Choroid plexus epithelial cell (primary cell): ENCODE measurements at regions not wholly inside any gene's neighbourhood (a gene's known extent, or its start where the extent isn't known, plus 50 kb on each side); places are given as distances from the start of the nearest gene placed in this dataset.

ENCODE experiments used
- DNase-seq: peaks from one replicate; pipeline ENCODE4 v3.0.0-alpha.2; 2010; ENCODE audit warnings: low read depth
- H3K4me3 ChIP-seq: 2 replicates; pipeline ENCODE4 v1.5.1; 2011; ENCODE audit warnings: low read depth, mild to moderate bottlenecking, control low read depth, low read length, moderate library complexity
- TF ChIP-seq, protein P1 (sequence below): conservative IDR thresholded peaks from 2 replicates; pipeline ENCODE4 v1.5.1; 2011; ENCODE audit warnings: low read depth, mild to moderate bottlenecking, control low read depth, inconsistent platforms, low read length, moderate library complexity

DNA sequence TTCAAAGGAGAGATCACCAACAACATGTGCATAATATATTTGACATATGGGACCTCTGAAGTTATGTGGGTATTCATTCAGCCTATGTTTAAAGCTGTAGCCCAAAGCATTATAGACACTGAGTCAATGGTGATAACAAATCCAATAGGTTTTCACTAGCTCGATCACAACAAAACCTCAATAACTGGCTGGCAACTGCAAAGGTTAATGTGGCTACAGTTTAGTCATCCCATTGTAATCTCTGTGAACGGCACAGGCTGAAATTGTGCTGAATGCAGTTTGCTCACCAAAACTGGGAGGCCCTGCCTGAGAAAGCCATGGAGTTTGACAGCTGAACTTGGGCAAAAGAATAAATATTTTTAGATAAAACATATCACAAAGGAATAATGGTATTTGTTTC lies 152.4 kb upstream of the ADO start:
- no peak overlapping the region for H3K4me3 ChIP-seq
- no peak for DNase-seq
- TF ChIP-seq, protein P1, sequence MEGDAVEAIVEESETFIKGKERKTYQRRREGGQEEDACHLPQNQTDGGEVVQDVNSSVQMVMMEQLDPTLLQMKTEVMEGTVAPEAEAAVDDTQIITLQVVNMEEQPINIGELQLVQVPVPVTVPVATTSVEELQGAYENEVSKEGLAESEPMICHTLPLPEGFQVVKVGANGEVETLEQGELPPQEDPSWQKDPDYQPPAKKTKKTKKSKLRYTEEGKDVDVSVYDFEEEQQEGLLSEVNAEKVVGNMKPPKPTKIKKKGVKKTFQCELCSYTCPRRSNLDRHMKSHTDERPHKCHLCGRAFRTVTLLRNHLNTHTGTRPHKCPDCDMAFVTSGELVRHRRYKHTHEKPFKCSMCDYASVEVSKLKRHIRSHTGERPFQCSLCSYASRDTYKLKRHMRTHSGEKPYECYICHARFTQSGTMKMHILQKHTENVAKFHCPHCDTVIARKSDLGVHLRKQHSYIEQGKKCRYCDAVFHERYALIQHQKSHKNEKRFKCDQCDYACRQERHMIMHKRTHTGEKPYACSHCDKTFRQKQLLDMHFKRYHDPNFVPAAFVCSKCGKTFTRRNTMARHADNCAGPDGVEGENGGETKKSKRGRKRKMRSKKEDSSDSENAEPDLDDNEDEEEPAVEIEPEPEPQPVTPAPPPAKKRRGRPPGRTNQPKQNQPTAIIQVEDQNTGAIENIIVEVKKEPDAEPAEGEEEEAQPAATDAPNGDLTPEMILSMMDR, result no peak

DNA sequence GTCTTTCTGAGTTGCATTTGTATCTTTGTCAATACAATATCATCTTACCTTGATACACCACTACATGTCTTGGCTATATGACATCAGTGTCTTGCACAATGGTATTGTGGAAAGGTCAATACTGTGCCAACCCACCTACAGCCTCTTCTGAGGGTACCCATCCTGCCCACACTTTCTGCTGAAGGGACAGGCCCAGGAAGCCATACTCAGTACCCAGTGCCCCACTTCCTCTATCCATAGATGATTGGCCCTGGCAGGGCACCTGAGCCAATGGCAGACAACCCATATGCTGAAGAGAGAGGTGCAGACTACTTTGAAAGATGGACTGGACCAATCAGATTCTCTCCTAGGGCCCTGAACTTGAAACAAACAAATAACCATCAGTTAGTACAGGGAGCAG lies 152.0 kb upstream of the ADO start:
- H3K4me3 ChIP-seq, result no peak overlapping the region
- no peak for DNase-seq
- TF ChIP-seq, protein P1, result no peak

DNA sequence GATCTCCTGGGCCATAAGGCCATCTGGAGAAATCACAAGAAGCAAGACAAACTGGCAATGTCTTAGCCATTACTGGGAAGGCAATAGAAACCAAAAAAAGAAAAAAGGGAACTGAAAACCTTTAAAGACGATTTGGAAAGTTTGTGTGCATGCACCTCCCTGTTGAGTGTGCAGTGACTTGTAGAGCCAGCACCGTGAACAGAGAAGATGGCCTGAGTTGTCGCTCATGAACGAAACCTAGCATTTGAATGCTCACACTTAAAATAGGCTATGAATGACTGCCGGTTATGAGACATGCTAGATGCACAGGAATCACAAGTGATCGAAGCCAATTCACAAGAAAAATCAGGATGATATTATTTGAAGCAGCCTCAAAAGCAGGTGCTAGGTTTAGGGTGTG lies 151.3 kb upstream of the ADO start:
- no peak for DNase-seq
- TF ChIP-seq, protein P1, result no peak

DNA sequence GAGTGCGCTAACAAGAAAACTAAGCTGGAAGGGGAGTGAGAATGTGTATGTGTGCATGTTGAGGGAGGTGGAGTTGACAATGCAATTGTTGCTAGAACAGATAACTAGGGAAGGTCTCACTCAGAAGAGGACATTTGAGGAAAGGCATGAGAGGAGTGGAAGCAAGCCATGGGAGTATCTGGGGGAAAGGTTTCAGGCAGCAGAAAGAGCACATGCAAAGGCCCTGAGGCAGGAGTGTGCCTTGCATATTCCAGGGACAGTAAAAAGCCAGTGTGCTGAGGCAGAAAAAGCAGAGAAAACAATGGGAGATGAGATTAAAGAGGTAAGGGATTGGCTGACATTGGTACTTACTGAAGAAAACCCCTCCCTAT lies 149.6 kb upstream of the ADO start:
- TF ChIP-seq, protein P1, result no peak
- DNase-seq, result no peak
- no peak overlapping the region for H3K4me3 ChIP-seq

More for the DNA sequence above, 151.3 kb upstream of the ADO start:
- no peak overlapping the region for H3K4me3 ChIP-seq

DNA sequence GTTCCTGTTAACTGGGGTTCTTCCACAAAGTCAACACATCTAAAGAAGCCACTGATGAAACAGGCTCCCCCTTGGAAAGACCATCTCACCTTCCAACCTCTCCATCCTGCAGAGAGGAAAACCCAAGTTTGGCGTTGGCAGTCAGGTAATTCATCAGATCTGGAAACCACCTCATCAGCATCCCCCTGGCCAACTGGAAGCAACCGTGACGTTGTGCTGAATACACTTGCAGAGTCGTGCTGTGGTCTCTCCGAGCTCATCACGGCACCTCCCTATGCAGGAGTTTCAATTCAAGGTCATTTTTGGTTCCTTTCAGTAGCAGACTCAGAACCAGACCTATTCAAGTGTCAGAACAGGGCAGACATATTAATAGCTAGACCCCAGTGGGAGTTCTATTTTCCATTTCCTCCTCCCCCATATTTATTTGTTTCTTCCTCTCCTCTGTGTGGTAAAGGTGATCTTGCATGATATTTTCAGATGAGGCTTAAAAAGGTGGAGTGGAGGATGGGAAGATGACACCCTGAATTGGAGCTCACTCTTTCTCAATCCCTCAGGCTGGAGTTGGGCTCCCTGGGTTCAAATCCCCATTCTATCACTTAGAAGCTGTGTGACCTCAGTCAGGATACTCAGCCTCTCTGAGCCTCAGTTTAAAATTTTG lies 149.1 kb upstream of the ADO start:
- no peak overlapping the region for H3K4me3 ChIP-seq
- no peak for DNase-seq
- TF ChIP-seq, protein P1, result no peak

DNA sequence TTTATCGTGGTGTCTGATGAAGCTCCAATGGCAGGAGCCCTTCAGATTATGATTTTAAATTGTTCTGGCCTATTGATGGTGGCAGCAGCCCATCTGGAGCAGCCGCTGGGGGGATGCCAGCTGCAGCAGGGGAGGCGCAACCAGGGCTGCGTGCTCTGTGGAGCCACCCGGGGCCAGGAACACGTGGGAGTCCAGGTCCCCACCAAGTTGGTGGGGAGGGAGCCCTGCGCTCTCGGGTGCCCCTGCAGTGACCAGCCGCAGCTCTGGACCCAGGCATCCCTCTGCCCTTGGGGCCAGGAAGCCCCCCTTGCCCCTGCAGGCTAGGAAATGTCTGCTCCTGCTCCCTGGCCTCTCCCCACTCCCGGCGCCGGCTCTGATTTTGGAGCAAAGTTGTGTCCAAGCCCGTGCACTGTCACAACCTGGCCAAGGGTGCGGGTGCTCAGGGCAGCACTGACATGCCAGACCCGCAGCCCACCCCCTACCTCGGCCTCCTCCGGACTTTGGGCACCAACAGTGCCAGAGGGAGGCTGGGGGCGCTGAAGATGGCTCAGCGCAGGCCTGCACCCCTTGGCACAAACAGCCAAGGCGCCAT lies 147.2 kb upstream of the ADO start:
- TF ChIP-seq, protein P1, result no peak
- no peak for DNase-seq
- no peak overlapping the region for H3K4me3 ChIP-seq

DNA sequence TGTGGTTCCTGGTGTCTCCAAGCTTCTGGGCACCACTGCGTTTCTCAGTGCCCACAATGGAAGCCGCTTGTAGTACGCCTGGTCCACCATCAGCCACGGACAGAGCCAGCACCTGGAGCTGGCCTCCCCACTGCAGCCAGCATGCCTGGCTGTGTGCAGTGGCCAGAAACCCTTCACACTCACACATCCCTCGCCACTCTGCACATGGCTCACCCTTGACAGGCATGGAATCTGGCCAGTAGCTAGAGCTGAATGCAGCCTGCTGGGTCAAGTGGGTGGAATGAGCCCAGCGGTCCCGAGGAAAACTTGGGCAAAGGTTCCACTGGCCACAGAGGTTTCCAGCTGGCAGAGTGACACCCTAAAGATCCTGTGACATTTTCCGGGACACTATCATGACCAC lies 146.0 kb upstream of the ADO start:
- DNase-seq, result no peak
- no peak overlapping the region for H3K4me3 ChIP-seq
- TF ChIP-seq, protein P1, result no peak
